NCI-H2029 (cell line): ENCODE measurements at regions not wholly inside any gene's neighbourhood (a gene's known extent, or its start where the extent isn't known, plus 50 kb on each side); places are given as distances from the start of the nearest gene placed in this dataset.

Source experiments
- DNase-seq: peaks from one replicate; lab custom pipeline; 2025; lab: John Stamatoyannopoulos, UW

DNA sequence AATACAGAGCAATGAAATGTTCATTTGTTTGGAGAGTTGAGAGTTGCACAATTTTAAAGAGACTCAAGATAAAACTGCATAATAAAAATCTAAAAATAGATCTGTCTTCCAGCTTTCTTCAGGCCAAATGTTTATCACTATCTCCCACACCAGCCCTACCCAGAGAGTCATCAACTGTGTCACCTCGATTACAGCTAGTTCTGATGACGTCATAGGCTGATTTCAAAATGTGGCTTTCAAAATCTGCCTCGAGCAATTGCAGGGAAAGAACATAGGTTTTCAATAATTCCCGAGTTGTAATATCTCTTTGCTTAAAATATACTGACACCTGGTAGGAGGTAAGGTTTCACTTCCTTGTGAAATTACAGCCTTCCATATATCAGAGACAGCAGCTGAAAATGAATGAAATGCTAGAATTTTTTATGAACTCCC, 677.6 kb upstream of the ID2 start:
- no peak for DNase-seq

DNA sequence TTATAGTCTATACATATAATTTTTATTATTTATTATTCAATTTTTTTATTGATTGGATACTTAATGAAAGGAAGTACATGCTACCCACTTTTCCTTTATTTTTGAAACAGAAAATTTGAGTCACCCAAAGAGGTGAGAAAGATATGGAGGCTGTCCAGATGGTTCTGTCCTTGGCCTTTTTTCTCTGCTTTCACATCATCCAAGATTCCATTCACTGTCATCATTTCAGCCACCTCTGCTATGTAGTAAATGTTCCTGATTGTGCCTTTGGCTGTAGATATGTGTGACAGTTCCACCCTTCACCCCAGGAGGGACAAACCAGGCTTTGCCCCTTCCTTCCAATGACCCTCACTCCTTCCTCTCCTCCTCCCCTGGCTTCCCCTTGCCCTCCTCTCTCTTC, 675.7 kb upstream of the ID2 start:
- no peak for DNase-seq

DNA sequence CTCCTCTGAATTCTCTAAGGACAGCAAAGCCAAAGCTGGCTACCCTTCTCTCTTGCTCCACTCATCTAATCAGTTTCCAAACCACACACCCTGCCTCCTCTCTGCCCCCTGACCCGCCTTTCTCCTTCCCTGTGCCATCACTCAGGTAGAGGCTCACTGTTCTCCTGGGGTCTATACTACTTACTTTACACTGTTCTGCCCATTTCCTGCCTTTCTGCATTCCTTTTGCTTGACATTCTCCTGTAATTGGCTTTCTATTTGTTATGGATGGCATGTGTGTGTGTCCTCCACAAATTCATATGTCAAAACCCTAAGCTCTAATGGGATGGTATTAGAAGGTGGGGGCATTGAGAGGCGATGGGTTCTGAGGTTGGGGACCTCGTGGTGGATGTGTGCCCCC, 675.2 kb upstream of the ID2 start:
- DNase-seq, result no peak

DNA sequence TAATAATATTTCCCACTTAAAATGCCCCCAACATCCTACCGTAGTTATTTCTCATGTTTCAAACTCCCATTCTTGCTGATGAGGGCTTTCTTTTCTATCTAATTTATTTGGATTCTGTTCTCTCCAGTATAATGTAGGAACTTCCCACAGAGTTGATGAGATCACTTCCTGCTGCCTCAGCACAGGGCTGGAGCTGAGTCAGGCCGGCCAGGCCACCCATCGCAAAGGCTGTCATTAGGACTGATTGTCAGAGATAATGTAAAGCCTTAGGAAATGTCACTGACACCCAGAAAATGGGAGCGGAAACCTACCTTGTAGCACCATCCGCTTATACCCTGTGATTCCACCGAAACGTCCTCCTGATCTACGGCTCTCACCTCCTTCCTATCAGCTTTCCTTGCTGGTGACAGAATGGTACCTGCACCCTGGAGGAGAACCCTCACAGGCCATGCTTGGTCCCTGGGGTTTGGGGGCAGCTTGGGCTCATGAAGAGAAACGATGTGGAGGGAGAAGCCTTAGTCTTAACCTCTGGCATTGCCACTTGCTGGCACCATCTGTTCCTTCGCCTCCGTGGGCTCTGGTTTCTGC, 672.8 kb upstream of the ID2 start:
- DNase-seq, result no peak

DNA sequence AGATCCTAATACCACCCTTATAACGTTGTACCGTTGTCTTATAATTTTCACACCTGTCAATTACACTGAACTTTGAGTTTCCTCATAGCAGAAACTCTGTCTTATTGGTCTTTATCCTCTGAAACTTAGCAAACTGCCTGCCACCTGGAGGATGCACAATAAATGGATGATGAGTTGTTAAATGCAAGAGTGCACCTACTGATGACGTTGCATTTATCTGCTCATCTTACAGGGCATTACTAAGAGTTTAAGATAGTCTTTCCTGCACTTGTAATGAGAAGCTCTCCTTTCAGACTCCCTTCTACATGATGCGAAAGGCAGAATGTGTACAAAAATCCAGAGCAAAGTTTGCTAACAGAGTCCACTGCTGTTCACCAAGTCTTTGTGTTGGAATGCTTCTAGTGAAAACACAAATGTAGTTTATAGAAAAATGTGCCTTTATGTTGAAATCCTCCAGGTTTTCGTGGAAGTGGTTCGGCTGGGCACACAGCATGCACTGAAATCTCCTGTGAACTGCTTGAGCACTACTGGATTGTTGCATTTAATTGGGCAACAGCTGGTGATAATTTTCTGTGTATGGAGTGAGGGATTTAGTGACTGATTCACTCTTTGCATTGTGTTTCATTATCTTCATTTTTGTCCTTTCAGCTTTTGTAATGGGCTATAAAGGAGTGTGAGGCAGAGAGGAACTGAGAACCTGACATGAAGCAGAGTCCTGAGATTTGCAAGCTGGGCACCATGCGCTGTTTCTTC, 665.8 kb upstream of the ID2 start:
- DNase-seq, result no peak

DNA sequence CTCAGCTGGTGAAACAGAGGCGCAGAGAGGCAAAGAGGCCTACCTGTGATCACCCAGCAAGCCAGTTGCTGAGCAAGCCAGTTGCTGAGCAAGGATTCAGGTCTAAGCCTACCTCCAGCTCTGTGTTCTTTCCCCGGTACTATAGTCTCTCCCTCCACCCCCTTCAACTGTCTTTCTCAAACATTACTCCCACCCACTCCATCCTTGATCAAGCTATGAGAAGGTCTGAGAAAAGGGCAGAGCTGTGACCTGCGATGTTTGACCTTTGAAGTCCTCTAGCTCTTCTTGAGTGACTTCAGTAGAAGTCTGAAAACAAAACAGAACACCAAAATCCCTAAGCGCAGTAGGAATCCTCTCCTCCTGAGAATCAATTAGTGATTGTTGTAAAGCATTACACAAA, 665.2 kb upstream of the ID2 start:
- DNase-seq, result no peak

DNA sequence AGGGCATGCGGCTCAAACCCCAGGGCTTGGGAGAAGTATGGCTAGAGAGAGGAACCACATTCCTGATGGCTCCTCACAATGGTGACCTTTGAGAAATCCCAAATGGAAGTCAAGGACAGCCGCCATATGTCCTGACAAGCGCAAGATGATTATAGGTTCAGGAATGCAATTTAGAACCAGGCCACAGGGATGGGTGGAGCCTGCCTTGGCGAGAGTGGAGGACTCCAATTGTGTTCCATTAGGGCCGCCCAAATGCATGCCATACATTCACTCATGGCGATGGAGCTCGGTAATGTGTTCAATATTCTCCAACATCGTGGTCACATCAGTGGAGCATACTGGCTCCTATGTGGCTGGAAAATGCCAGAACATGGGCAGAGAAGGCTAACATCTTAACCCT, 662.9 kb upstream of the ID2 start:
- no peak for DNase-seq

DNA sequence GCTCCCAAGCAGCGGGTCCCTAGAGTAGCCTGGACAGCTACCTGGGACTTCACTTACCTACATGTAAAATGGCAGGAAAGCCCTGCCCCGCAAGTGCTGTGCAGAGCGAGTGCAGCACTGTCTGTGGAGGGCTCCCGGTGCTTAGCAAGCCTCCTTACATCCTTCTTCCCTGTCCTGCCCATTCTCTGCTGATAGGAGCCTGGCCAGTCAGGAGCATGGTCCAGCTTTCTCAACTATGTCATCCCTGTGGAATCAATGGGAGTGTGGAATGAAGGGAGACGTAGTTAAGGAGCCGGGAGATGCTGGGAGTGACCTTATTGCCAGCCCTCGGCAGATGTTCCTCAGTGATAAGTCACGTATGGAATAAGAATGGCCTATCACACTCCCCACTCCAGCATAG, 661.9 kb upstream of the ID2 start:
- no peak for DNase-seq

DNA sequence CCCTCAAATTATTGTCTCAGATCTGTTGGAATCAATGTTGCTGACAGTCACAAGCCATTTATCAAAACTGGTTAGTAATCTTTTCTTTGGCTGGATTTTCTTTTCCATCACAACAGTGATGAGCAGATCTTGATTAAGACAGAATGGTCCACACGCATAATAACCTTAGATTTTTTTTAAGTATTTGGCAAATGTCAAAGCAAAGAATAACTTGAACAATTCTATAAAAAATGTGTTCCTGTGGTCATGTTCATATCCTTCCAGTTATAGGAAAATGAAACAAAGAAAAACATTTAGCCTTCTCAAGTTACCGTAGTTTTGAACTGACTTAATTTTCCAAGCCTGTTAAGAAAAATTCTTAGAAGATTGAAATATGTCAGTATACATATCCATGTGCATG, 659.9 kb upstream of the ID2 start:
- DNase-seq, result no peak

DNA sequence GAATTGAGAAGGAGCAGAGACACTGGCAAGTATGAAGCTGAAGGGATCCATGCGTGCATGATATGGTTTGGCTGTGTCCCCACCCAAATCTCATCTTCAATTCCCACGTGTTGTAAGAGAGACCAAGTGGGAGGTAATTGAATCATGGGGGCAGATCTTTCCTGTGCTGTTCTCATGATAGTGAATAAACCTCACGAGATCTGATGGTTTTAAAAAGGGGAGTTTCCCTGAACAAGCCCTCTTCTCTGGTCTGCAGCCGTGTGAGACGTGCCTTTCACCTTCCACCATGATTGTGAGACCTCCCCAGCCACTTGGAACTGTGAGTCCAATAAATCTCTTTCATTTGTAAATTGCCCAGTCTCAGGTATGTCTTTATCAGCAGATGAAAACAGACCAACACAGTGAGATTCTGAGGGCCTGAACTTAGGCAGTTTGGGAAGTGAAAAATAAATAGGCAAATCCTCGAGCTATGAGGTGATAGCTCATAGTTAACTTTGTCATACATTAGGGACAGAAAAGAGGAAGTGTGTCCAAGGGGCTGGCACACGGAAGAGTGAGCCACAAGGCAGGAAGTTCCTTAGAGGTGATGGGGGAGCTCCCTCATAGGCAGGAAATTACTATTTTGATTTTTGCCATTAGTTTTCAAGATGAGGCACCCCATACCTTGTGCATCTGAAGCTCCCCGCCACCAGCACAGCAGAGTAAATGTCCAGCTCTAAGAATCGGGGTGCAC, 658.8 kb upstream of the ID2 start:
- DNase-seq, result no peak

DNA sequence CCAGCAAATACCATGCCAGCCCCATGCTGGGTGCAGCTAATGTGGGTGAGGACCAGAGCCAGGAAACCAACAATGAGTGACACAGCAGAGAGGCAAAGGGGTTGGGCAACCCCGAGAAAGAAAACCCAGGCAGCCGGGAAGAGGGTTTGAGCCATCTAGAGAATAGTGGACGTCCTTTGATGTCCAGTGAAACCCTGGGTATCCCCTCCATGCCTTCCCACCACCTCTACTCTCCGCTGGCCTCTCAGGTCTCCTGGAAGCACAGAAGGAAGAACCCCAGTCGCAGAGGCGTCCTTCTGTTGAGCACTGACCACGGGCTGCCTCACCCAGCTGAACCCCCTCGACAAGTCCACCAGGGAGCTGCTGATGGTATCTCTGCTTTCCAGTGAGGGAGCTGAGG, 657.4 kb upstream of the ID2 start:
- DNase-seq, result no peak

DNA sequence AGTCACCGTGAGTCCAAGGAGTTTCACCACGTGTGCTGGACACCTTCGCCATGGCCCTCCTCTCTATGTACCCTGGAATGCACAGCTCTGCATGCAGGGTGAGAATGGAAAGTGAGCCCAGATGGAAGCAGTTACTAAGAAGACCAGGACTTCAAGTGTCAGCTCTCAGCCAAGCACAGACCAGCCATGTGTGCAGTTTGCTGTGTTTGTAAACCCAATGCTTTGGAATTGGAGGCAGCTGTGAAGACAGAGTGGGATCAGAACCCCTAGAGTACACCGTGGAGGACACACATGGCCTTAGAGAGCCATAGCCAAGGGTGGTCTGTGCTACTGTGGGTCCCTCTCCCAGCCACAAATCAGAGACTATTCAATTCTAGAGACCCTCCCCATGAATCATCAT, 655.5 kb upstream of the ID2 start:
- no peak for DNase-seq

DNA sequence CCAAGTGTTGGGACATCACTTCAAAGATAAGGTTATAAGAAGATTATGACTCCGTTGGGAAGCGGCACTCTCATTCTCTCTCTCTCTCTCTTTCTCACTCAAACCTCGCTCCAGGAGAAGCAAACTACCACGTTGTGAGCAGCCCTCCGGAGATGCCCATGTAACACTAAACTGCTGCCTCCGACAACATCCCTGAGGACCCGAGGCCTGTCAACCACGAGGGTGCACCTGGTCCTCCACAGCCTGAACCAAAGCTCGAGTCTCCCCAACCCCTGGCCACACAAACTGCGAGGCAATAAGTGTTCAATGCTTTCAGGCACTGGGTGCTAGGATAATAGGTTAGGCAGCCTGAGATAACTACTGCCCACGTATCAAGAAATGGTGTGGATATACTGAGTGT, 654.5 kb upstream of the ID2 start:
- DNase-seq, result no peak

DNA sequence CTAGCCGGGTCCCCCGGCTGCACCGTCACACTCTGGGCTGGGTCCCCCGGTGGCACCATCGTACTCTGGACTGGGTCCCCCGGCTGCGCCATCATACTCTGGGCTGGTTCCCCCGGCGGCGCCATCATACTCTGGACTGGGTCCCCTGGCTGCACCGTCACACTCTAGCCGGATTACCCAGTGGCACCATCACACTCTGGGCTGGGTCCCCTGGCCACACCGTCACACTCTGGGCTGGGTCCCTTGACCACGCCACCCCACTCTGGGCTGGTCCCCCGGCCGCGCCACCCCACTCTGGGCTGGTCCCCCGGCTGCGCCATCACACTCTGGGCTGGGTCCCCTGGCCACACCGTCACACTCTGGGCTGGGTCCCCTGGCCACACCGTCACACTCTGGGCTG, 653.8 kb upstream of the ID2 start:
- no peak for DNase-seq

DNA sequence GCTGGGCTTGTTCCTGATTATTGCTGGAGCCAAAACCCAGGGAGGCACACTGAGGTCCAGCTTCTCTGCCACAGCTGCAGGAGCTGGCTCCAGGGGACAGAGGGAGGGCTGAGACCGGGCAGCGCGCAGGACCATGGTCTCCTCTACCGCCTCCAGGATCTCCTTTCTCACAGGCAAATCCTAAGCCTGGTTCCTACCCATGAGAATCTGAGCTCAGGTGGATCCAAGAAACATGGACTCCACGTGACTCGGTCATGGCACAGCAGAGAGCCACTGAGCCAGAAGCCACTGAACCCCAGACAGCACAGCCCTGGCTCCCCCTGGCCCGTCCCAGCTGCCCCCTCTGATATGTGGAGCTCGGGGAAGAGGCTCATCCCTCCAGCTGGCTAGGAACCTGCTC, 653.4 kb upstream of the ID2 start:
- no peak for DNase-seq

DNA sequence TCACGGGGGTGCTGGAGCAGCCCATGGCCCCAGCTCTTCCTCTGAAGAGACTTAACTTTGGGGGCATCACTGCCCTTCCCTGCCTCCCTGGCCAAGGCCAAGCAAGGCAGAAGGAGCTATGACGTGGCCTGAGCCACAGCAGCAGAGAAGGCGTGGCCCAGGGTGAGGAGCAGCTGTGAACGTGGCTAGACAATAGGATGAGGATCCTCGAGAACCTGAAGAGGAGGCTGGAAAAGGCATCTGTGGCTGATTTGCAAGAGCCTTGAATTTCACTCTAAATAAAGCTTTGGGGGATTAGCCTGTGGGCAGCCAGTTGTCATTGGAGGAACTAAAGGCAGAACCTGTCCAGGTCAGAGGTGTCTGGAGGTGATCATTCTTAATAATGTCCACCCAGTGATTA, 652.9 kb upstream of the ID2 start:
- DNase-seq, result peak; percentile 31

DNA sequence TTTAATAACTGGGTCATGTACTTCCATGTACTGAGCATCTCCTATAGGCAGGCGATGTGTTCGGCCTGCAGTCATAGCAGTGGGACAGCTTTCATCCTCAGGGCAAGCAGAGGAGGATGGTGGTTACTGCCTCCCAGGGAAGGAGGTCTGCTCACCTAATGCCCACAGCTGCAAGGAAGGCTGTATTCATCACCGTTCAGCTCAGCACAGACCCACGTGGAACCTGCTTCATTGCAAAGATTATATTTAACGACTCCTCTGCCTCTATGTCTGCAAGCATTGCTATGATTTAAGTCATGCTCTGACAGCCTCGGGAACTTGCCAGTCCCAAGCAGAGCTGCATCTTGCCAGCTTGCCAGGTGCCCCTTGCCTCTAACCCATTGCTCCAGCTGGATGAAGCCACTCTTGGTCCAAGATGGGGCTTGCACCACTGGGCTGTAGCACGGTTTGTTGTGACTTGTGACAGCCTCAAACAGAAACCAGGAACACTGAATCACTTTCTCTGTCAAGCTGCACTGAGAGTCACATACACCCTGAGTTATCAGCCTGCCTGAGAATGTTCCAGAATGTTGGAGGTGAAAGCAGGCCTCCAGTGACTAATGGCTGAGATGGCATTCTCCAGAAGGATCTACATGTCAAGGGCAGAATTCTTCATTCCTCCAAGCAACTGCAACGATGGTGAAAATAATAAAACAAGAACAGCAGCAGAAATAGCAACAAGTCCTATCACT, 651.1 kb upstream of the ID2 start:
- no peak for DNase-seq

DNA sequence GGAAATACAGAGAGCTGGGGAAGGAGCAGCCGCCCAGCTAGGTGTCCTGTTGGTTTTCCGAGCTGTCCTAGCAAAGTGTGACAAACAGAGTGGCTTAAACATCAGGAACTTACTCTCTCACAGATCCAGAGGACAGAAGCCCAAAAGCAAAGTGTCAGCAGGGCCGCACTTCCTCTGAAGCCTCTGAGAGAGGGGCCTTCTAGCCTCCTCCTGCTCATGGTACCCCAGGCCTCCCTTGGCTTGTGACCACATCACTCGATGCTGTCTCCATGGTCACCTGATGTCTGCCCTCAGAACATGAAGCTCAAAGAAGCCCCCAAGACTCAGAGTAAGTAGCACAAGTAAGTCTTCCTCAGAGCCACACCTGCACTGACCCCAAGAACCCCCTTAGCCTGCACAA, 650.5 kb upstream of the ID2 start:
- DNase-seq, result no peak

DNA sequence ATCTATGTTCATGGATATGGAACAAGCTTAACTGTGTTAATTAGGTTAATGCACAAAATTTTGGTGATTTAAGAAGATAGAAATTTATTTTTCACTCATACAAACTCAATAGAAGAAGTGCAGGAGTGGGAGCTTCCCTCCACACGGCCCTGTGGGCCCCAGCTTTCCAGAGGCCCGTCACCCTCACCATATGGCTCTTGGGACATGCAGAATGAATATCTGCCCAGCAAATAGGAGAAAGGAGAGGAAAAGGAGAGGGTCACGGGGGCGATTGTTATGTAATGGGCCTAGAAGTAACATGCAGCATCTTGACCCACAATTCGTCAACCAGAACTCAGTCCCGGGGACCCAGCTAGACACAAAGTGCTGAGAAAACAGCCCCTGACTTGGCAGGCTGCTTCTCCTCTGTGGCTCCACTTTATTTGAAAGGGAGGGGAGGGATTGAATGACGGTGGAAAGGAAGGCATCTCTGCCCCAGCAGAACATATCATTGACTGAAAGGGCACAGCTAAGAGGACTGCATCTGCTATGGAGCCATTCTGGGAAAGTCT, 648.2 kb upstream of the ID2 start:
- DNase-seq, result no peak

DNA sequence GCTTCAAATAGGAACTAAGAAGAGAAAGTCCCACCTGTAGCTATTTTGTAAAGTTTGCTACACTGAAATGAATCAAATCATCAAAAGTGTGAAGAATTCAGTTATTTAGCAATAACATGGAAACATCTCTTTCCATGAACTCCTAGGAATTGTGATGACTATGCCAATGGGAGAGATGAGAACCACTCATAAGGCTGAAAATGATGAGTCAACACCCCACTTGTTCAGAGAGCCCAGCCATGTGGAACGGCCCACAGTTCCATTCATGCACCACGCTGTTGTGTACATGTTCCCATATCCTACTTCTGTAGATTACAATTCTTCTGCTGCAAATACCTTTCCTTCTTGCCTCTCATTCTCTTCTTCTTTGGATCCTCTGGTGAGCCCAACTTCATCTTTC, 645.5 kb upstream of the ID2 start:
- peak; percentile 16 for DNase-seq

DNA sequence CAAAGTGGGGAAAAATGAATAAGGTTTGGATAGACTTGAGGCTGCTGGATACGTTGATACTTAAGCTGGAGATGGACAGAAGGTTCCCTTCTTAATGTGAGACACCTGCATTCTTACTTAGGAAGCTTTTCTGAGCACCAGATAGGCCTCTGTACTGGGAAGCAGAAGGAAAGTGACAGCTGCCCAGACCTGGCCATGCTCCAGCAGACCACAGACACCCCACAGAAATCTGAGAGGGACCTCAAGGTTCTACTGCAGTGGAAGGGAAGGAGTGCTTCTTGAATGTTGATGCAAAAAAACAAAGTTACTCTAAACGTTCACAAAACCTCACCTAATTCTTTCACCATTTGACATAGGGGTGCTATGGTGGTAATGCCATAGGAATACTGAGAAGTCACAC, 642.1 kb upstream of the ID2 start:
- no peak for DNase-seq

DNA sequence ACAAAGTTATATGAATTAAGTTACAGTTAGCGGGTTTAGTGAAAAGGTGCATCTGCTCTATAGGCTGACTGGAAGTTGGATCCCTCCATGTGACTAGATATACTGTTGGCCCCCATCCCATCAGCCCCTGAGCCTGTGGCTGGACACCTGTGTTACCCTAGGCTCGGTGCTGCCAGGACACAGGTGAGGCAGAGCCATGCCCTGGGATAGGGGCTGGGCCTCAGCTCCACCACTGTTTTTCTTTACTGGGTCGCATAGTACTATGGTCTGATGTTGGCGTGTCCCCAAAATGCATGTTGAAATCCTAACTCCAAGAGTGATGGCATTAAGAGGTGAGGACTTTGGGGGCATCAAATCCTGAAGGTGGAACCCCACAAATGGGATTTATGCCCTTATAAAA, 638.6 kb upstream of the ID2 start:
- DNase-seq, result no peak
